ENCODE measurements at regions not wholly inside any gene's neighbourhood (a gene's known extent, or its start where the extent isn't known, plus 50 kb on each side); places are given as distances from the start of the nearest gene placed in this dataset.

- Histone ChIP-seq H4K20me1 (ENCODE audit: insufficient read depth, low read length) (no peaks in the 10 kb centered on the region), H2AFZ (ENCODE audit: low read depth, low read length) (no peak overlapping the region), H3K4me2 (ENCODE audit: low read length) (no peak overlapping the region), H3K4me3 (ENCODE audit: insufficient read depth, low read depth, low read length) (no peak overlapping the region), H3K36me3 (ENCODE audit: insufficient read depth, low read length) (no peaks in the 10 kb centered on the region), H3K27ac (ENCODE audit: low read depth, low read length) (no peak overlapping the region), H3K27me3 (ENCODE audit: insufficient read depth, low read length) (no peaks in the 10 kb centered on the region), H3K9me3 (ENCODE audit: insufficient read depth, low read depth, low read length) (no peaks in the 10 kb centered on the region), H3K9ac (ENCODE audit: low read length) (no peak overlapping the region), H3K79me2 (ENCODE audit: insufficient read depth, low read length) (no peaks in the 10 kb centered on the region), H3K4me1 (ENCODE audit: insufficient read depth, low read length) (no peaks in the 10 kb centered on the region)
- DNase-seq (ENCODE audit: low read depth) (no peak), FAIRE-seq (no peak)
- Mint-ChIP-seq H3K36me3 (ENCODE audit: low read depth, unreplicated experiment) (no peaks in the 10 kb centered on the region), H3K9me3 (ENCODE audit: unreplicated experiment) (peaks cover 6% of the 10 kb centered on the region), H3K27me3 (ENCODE audit: low read depth, unreplicated experiment) (no peaks in the 10 kb centered on the region), H3K4me3 (ENCODE audit: unreplicated experiment) (no peak overlapping the region), H3K27ac (ENCODE audit: unreplicated experiment) (no peak overlapping the region), H3K4me1 (ENCODE audit: low read depth, unreplicated experiment) (no peaks in the 10 kb centered on the region)
- TF ChIP-seq CTCF (IDR thresholded peaks at IDR 0.05; ENCODE audit: insufficient read depth, low read depth, low read length) (no peak), EZH2 (IDR thresholded peaks at IDR 0.05; ENCODE audit: insufficient read depth, low read length) (no peak)
These were observed 249.4 kb upstream of the HMGA2 start for GRCh38 chr12:65574867-65575266.

GRCh38 chr12:65584016-65584415, 240.3 kb upstream of the HMGA2 start:
- Histone ChIP-seq H3K27me3 (ENCODE audit: insufficient read depth, low read length) (no peaks in the 10 kb centered on the region), H3K27ac (ENCODE audit: low read depth, low read length) (no peak overlapping the region), H2AFZ (ENCODE audit: low read depth, low read length) (no peak overlapping the region), H4K20me1 (ENCODE audit: insufficient read depth, low read length) (no peaks in the 10 kb centered on the region), H3K9me3 (ENCODE audit: insufficient read depth, low read depth, low read length) (no peaks in the 10 kb centered on the region), H3K79me2 (ENCODE audit: insufficient read depth, low read length) (no peaks in the 10 kb centered on the region), H3K4me3 (ENCODE audit: insufficient read depth, low read depth, low read length) (no peak overlapping the region), H3K4me1 (ENCODE audit: insufficient read depth, low read length) (no peaks in the 10 kb centered on the region), H3K9ac (ENCODE audit: low read length) (no peak overlapping the region), H3K4me2 (ENCODE audit: low read length) (no peak overlapping the region), H3K36me3 (ENCODE audit: insufficient read depth, low read length) (no peaks in the 10 kb centered on the region)
- H3K9me3 Mint-ChIP-seq (ENCODE audit: unreplicated experiment) = peaks cover 7% of the 10 kb centered on the region
- peaks cover 9% of the 10 kb centered on the region for H3K4me1 Mint-ChIP-seq (ENCODE audit: low read depth, unreplicated experiment)
- no peaks in the 10 kb centered on the region for H3K36me3 Mint-ChIP-seq (ENCODE audit: low read depth, unreplicated experiment)
- H3K27me3 Mint-ChIP-seq (ENCODE audit: low read depth, unreplicated experiment) = no peaks in the 10 kb centered on the region
- no peak overlapping the region for H3K4me3 Mint-ChIP-seq (ENCODE audit: unreplicated experiment)
- H3K27ac Mint-ChIP-seq (ENCODE audit: unreplicated experiment) = no peak overlapping the region
- no peak for DNase-seq (ENCODE audit: low read depth)
- FAIRE-seq = no peak
- TF ChIP-seq CTCF (IDR thresholded peaks at IDR 0.05; ENCODE audit: insufficient read depth, low read depth, low read length) (no peak), EZH2 (IDR thresholded peaks at IDR 0.05; ENCODE audit: insufficient read depth, low read length) (no peak)

DNA sequence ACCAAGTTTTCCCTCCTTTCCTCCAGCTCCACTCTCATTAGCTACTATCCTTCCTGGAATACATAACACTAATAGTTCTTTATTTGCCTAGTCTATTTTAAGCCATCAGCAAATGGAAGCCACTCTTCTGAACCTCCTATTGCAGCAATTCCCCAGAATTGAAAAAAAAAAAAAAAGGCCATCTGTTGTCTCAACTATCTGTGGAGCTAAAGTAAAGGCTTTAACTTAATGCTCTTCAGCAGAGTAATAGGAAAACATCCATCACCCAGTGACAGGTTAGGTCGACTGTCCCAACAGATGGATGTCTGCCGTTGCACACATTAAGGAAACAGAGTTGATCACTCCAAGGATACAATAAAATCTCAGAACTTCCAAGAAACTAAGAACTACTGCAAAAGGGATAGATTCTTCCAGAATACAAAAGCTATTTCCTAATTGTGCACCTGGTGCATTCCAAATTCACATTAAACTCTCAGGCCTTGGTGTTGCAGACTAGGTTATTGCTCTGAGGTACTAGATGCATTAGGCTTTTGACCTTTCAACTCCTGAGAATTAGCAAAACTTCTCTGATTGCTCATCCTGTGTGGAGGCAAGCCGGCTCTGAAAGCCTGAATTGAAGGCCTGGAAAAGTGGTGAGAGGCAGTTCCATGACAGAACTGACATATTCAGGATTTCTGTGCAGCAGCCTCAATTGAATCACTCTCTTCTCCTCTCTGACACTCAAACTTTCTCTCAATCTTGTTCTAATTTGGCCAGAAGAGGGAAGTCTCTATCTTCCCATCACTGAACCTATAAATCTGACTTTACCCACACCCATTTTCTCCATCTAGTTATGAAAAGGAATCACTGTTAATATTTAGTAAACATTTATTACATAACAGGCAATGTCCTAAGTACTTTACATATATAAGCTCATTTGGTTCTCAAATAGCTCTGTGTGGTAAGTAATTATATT, 238.4 kb upstream of the HMGA2 start:
- H2AFZ ChIP-seq (ENCODE audit: low read depth, low read length) = no peak overlapping the region
- no peak overlapping the region for H3K27ac ChIP-seq (ENCODE audit: low read depth, low read length)
- peaks cover 9% of the 10 kb centered on the region for H3K4me1 Mint-ChIP-seq (ENCODE audit: low read depth, unreplicated experiment)
- no peaks in the 10 kb centered on the region for H3K36me3 ChIP-seq (ENCODE audit: insufficient read depth, low read length)
- no peak overlapping the region for H3K4me2 ChIP-seq (ENCODE audit: low read length)
- H3K79me2 ChIP-seq (ENCODE audit: insufficient read depth, low read length) = no peaks in the 10 kb centered on the region
- H3K27ac Mint-ChIP-seq (ENCODE audit: unreplicated experiment) = no peak overlapping the region
- no peak overlapping the region for H3K4me3 Mint-ChIP-seq (ENCODE audit: unreplicated experiment)
- H3K27me3 ChIP-seq (ENCODE audit: insufficient read depth, low read length) = no peaks in the 10 kb centered on the region
- no peak for DNase-seq (ENCODE audit: low read depth)
- FAIRE-seq = no peak
- no peaks in the 10 kb centered on the region for H3K27me3 Mint-ChIP-seq (ENCODE audit: low read depth, unreplicated experiment)
- no peak overlapping the region for H3K4me3 ChIP-seq (ENCODE audit: insufficient read depth, low read depth, low read length)
- H3K9me3 ChIP-seq (ENCODE audit: insufficient read depth, low read depth, low read length) = no peaks in the 10 kb centered on the region
- no peak for TF ChIP-seq EZH2 (IDR thresholded peaks at IDR 0.05; ENCODE audit: insufficient read depth, low read length)
- no peak for TF ChIP-seq CTCF (IDR thresholded peaks at IDR 0.05; ENCODE audit: insufficient read depth, low read depth, low read length)
- no peaks in the 10 kb centered on the region for H3K4me1 ChIP-seq (ENCODE audit: insufficient read depth, low read length)
- H3K9me3 Mint-ChIP-seq (ENCODE audit: unreplicated experiment) = no peaks in the 10 kb centered on the region
- no peaks in the 10 kb centered on the region for H4K20me1 ChIP-seq (ENCODE audit: insufficient read depth, low read length)
- H3K9ac ChIP-seq (ENCODE audit: low read length) = no peak overlapping the region
- H3K36me3 Mint-ChIP-seq (ENCODE audit: low read depth, unreplicated experiment) = no peaks in the 10 kb centered on the region

Measured in astrocyte (in vitro differentiated cells and primary cell).